Endothelial cell of umbilical vein (primary cell): ENCODE measurements at regions not wholly inside any gene's neighbourhood (a gene's known extent, or its start where the extent isn't known, plus 50 kb on each side); places are given as distances from the start of the nearest gene placed in this dataset.

Experiments used
- BruUV-seq: library from RNA; stranded (reverse); fragments of 400-500 nt; replicated peaks from 2 replicates; lab custom pipeline; 2021; lab: Mats Ljungman, UMichigan
- CTCF ChIA-PET: fragments of 300-600, 350-600 bp; sonication (Branson Sonifier 250); formaldehyde crosslinking; loops from one replicate; lab custom pipeline; 2021; ENCODE audit warnings: antibody characterized with exemption, inconsistent platforms; lab: Charles Lee
- POLR2A ChIA-PET: fragments of 300-600, 350-600 bp; sonication (Branson Sonifier 250); formaldehyde crosslinking; loops from one replicate; lab custom pipeline; 2021; ENCODE audit warnings: antibody characterized with exemption, inconsistent platforms; lab: Charles Lee
- DNase-seq: peaks from one replicate; pipeline ENCODE4 v3.0.0-alpha.2; 2011; ENCODE audit warnings: low read depth, low spot score
- FAIRE-seq: peaks from 2 replicates; lab custom pipeline; 2011; peaks lifted over from hg19 to GRCh38; lab: Jason Lieb, UNC
- H2AFZ ChIP-seq: 2 replicates; pipeline ENCODE4 v1.6.0; 2012; ENCODE audit warnings: low read depth, low read length, control low read depth, inconsistent platforms
- H3K27ac ChIP-seq: 2 replicates; pipeline ENCODE4 v1.5.1; 2011; ENCODE audit warnings: low read depth, mild to moderate bottlenecking, control low read depth, low read length, moderate library complexity; ENCODE audit not compliant: insufficient read depth
- H3K27me3 ChIP-seq, 2 experiments: 2 replicates each; pipeline versions ENCODE4 v1.6.0 to v1.6.1; 2011; ENCODE audit warnings: low read length in 2 of 2, mixed read lengths in 1 of 2; ENCODE audit not compliant: control insufficient read depth in 2 of 2, insufficient read depth in 2 of 2
- H3K36me3 ChIP-seq, 2 experiments: 2 replicates in 1 of 2; 3 replicates in 1 of 2; pipeline ENCODE4 v1.5.1; 2011; ENCODE audit warnings: low read length in 2 of 2, mild to moderate bottlenecking in 1 of 2, moderate library complexity in 1 of 2; ENCODE audit not compliant: control insufficient read depth in 2 of 2, insufficient read depth in 2 of 2; ENCODE audit errors: extremely low read depth in 1 of 2
- H3K4me1 ChIP-seq: 3 replicates; pipeline ENCODE4 v1.5.1; 2011; ENCODE audit warnings: mild to moderate bottlenecking, low read length; ENCODE audit not compliant: control insufficient read depth, insufficient read depth; ENCODE audit errors: extremely low read depth
- H3K4me2 ChIP-seq: 2 replicates; pipeline ENCODE4 v1.6.1; 2011; ENCODE audit warnings: low read length, control low read depth, mixed read lengths; ENCODE audit not compliant: insufficient read depth
- H3K4me3 ChIP-seq, 3 experiments: fragments of 200-600 bp in 1 of 3; sonication (generic), shearing (Covaris generic) in 1 of 3; replicated peaks in 1 of 3; 2 replicates each; pipeline ENCODE4 v1.5.1; 2011 to 2016; ENCODE audit warnings: control low read depth in 3 of 3, low read length in 3 of 3, mild to moderate bottlenecking in 2 of 3, inconsistent platforms in 1 of 3, low read depth in 1 of 3, moderate library complexity in 1 of 3; ENCODE audit not compliant: insufficient read depth in 1 of 3
- H3K79me2 ChIP-seq: 2 replicates; pipeline ENCODE4 v1.6.0; 2012; ENCODE audit warnings: low read length, inconsistent platforms; ENCODE audit not compliant: control insufficient read depth, insufficient read depth
- H3K9ac ChIP-seq: replicated peaks from 2 replicates; pipeline ENCODE3; 2011; ENCODE audit warnings: low read length, control low read depth; ENCODE audit not compliant: insufficient read depth; ENCODE audit errors: extremely low read depth
- H3K9me1 ChIP-seq: replicated peaks from 3 replicates; pipeline ENCODE4 v1.6.0; 2011; ENCODE audit warnings: mild to moderate bottlenecking, low read length; ENCODE audit not compliant: control insufficient read depth, insufficient read depth; ENCODE audit errors: extremely low read depth
- H3K9me3 ChIP-seq: replicated peaks from 2 replicates; pipeline ENCODE4 v1.5.1; 2012; ENCODE audit warnings: low read length, inconsistent platforms; ENCODE audit not compliant: control insufficient read depth, insufficient read depth
- H4K20me1 ChIP-seq: replicated peaks from 2 replicates; pipeline ENCODE3; 2011; ENCODE audit warnings: mild to moderate bottlenecking, low read length; ENCODE audit not compliant: control insufficient read depth, insufficient read depth; ENCODE audit errors: extremely low read depth
- EZH2 ChIP-seq: IDR thresholded peaks from 2 replicates; pipeline ENCODE4 v1.6.1; 2012; ENCODE audit warnings: borderline replicate concordance, low read depth, mild to moderate bottlenecking, moderate library complexity, low read length, inconsistent platforms; ENCODE audit not compliant: severe bottlenecking
- FOS ChIP-seq: IDR thresholded peaks from 2 replicates; pipeline ENCODE4 v1.6.1; 2011; ENCODE audit warnings: mild to moderate bottlenecking, low read length, moderate library complexity, borderline replicate concordance; ENCODE audit not compliant: insufficient read depth
- GATA2 ChIP-seq: IDR thresholded peaks from 2 replicates; pipeline ENCODE4 v1.7.0; 2011; ENCODE audit warnings: low read depth, mild to moderate bottlenecking, moderate library complexity, mixed read lengths, low read length; ENCODE audit not compliant: insufficient read length, insufficient read depth
- JUN ChIP-seq: IDR thresholded peaks from 2 replicates; pipeline ENCODE4 v1.6.1; 2011; ENCODE audit warnings: borderline replicate concordance, low read depth; ENCODE audit not compliant: insufficient read length, insufficient read depth
- MYC ChIP-seq: IDR thresholded peaks from one replicate; pipeline ENCODE4 v1.6.1; 2011; ENCODE audit warnings: mild to moderate bottlenecking, low read depth, low read length
- POLR2A ChIP-seq: IDR thresholded peaks from 2 replicates; pipeline ENCODE4 v1.6.1; 2012; ENCODE audit warnings: low read depth, mild to moderate bottlenecking, control low read depth, low read length
- POLR2AphosphoS5 ChIP-seq: IDR thresholded peaks from 2 replicates; pipeline ENCODE4 v1.6.1; 2012; ENCODE audit warnings: low read depth, mild to moderate bottlenecking, control low read depth, low read length, moderate library complexity; ENCODE audit not compliant: insufficient read depth
- dilution Hi-C: fragments of 300-500 bp; cut with MboI; formaldehyde crosslinking; loops from one replicate; pipeline ENCODE4 v1.15.0; 2019; ENCODE audit warnings: low sequenced_read_pairs; ENCODE audit not compliant: extremely low pct_ligation_motif_present
- intact Hi-C: fragments of 100-400 bp; cut with micrococcal nuclease; formaldehyde crosslinking; loops from one replicate; pipeline ENCODE4 v1.10.0; 2022
- TF ChIP-seq, protein P1 (sequence below), 2 donors: IDR thresholded peaks; 1 replicate in 1 of 2; 2 replicates in 1 of 2; pipeline ENCODE4 v1.5.1; 2011; ENCODE audit warnings: low read length in 2 of 2, mild to moderate bottlenecking in 2 of 2, moderate library complexity in 2 of 2, control low read depth in 1 of 2, inconsistent platforms in 1 of 2, low read depth in 1 of 2; ENCODE audit not compliant: insufficient read depth in 1 of 2; ENCODE audit errors: extremely low read depth in 1 of 2
- TF ChIP-seq, protein P2 (sequence below): IDR thresholded peaks from 2 replicates; pipeline ENCODE4 v1.6.1; 2011; ENCODE audit not compliant: insufficient read depth, insufficient read length

DNA sequence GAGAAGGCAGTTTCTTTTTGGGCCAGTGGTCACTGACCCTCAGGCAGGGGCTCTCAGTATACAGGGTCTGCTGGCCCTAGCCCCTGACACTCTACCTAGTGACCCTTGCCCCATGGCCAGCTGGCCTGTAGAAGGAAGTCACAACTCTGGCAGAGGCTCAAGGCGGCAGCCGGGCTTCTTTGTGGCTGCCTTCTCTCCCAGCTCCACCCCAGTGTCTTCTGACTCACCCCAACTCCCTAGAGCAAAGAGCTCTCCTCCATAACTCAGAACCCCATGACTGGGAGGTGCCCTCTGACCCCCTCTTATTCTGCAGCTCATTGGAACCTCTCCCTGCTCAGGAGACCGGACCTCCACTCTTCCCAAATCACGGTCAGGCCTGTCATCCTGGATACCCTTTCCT lies 358.2 kb downstream of the FGFR2 start:
- dilution Hi-C loops = no loop called here
- no peak overlapping the region for H3K27ac ChIP-seq
- H4K20me1 ChIP-seq = no peaks in the 10 kb centered on the region
- H3K27me3 ChIP-seq = no peaks in the 10 kb centered on the region
- H3K36me3 ChIP-seq = no peaks in the 10 kb centered on the region
- no peak overlapping the region for H3K9ac ChIP-seq
- H3K9me3 ChIP-seq = no peaks in the 10 kb centered on the region
- H3K4me2 ChIP-seq = no peak overlapping the region
- DNase-seq (no peak), FAIRE-seq (no peak)
- H2AFZ ChIP-seq = no peak overlapping the region
- H3K9me1 ChIP-seq = no peaks in the 10 kb centered on the region
- TF ChIP-seq EZH2 (no peak), GATA2 (no peak), JUN (no peak), MYC (no peak), POLR2AphosphoS5 (no peak), FOS (no peak), POLR2A (no peak)
- TF ChIP-seq, protein P1, sequence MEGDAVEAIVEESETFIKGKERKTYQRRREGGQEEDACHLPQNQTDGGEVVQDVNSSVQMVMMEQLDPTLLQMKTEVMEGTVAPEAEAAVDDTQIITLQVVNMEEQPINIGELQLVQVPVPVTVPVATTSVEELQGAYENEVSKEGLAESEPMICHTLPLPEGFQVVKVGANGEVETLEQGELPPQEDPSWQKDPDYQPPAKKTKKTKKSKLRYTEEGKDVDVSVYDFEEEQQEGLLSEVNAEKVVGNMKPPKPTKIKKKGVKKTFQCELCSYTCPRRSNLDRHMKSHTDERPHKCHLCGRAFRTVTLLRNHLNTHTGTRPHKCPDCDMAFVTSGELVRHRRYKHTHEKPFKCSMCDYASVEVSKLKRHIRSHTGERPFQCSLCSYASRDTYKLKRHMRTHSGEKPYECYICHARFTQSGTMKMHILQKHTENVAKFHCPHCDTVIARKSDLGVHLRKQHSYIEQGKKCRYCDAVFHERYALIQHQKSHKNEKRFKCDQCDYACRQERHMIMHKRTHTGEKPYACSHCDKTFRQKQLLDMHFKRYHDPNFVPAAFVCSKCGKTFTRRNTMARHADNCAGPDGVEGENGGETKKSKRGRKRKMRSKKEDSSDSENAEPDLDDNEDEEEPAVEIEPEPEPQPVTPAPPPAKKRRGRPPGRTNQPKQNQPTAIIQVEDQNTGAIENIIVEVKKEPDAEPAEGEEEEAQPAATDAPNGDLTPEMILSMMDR (IDR thresholded peaks at IDR 0.05; ENCODE audit: extremely low read depth in 1 of 2, insufficient read depth in 1 of 2, low read depth in 1 of 2, low read length in 2 of 2) = no peak
- TF ChIP-seq, protein P2, sequence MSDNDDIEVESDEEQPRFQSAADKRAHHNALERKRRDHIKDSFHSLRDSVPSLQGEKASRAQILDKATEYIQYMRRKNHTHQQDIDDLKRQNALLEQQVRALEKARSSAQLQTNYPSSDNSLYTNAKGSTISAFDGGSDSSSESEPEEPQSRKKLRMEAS = no peak
- H3K4me3 ChIP-seq = no peak overlapping the region
- no peaks in the 10 kb centered on the region for H3K79me2 ChIP-seq
- ChIA-PET POLR2A (no interaction called here), CTCF (interaction anchor here (0.7 kb wide), 1 partner anchor 209 kb away, joined by 3 read pairs; no protein-coding TSS in a partner anchor)
- BruUV-seq = no TSS peak
- no peaks in the 10 kb centered on the region for H3K4me1 ChIP-seq
- intact Hi-C loops = no loop called here
